ENCODE measurements at regions not wholly inside any gene's neighbourhood (a gene's known extent, or its start where the extent isn't known, plus 50 kb on each side); places are given as distances from the start of the nearest gene placed in this dataset.

GRCh38 chr22:22397292-22397870 lies 111.2 kb downstream of the ZNF280B start:
- no peak overlapping the region for H2AFZ ChIP-seq (ENCODE audit: insufficient read depth, low read depth, low read length, poor library complexity, severe bottlenecking)
- ChIA-PET CTCF (interaction anchor here (1.0 to 2.3 kb wide), 6 partner anchors 8 to 48 kb away, joined by 3 to 8 read pairs (median 4); no protein-coding TSS in a partner anchor), POLR2A (no interaction called here)
- 85% methylated on average over 5 of the region's 6 CpGs for WGBS (ENCODE audit: insufficient coverage)
- Mint-ChIP-seq H3K27me3 (no peaks in the 10 kb centered on the region), H3K27ac (peak overlapping the region; percentile 78), H3K4me3 (no peak overlapping the region), H3K4me1 (peaks cover 57% of the 10 kb centered on the region), H3K9me3 (ENCODE audit: insufficient read depth) (peaks cover 2% of the 10 kb centered on the region)
- H3K4me3 ChIP-seq (ENCODE audit: control extremely low read depth in 1 of 5, extremely low read depth in 1 of 5, insufficient read depth in 1 of 5, low read depth in 2 of 5, low read length in 4 of 5): no peak overlapping the region
- H3K79me2 ChIP-seq (ENCODE audit: control insufficient read depth, insufficient read depth, low read length): no peaks in the 10 kb centered on the region
- peaks cover 0 to 3% (median 0%) of the 10 kb centered on the region in 4 experiments for H3K27me3 ChIP-seq (replicated peaks in 1 of 4; ENCODE audit: control extremely low read depth in 1 of 4, control insufficient read depth in 3 of 4, insufficient read depth in 4 of 4, low read length in 3 of 4)
- no peak for TF ChIP-seq EZH2 (IDR thresholded peaks at IDR 0.05; ENCODE audit: borderline replicate concordance, insufficient read depth, low read depth, low read length, poor library complexity, severe bottlenecking)
- TF ChIP-seq CTCF (IDR thresholded peaks at IDR 0.05): no peak
- intact Hi-C loops (cut with micrococcal nuclease): loop anchor here (1.0 kb wide), 1 partner anchor 48 kb away; no protein-coding TSS in a partner anchor
- DNase-seq: no peak
- H3K4me1 ChIP-seq (ENCODE audit: control insufficient read depth in 2 of 2, insufficient read depth in 2 of 2, low read length in 2 of 2): peaks cover 42 to 69% of the 10 kb centered on the region in 2 donors
- H3K4me2 ChIP-seq (replicated peaks; ENCODE audit: low read depth, low read length, poor library complexity, severe bottlenecking): peak overlapping the region; percentile 27
- peak overlapping the region in 1 of 2 donors; percentile 48 for H3K27ac ChIP-seq (ENCODE audit: low read length in 2 of 2)
- H4K20me1 ChIP-seq (ENCODE audit: control insufficient read depth, insufficient read depth, low read length, poor library complexity, severe bottlenecking): no peaks in the 10 kb centered on the region
- no peak for ATAC-seq (ENCODE audit: low read depth)
- peaks cover 0 to 15% (median 5%) of the 10 kb centered on the region in 3 donors for H3K9me3 ChIP-seq (ENCODE audit: control extremely low read depth in 1 of 3, control insufficient read depth in 2 of 3, insufficient read depth in 1 of 3, low read length in 2 of 3)
- H3K36me3 ChIP-seq (replicated peaks in 1 of 2; ENCODE audit: control extremely low read depth in 1 of 2, control insufficient read depth in 1 of 2, extremely low read depth in 1 of 2, insufficient read depth in 2 of 2, low read length in 1 of 2): no peaks in the 10 kb centered on the region
- no peak overlapping the region for H3K9ac ChIP-seq (ENCODE audit: low read length)

GRCh38 chr22:22397875-22398524 lies 110.5 kb downstream of the ZNF280B start:
- H3K36me3 ChIP-seq (replicated peaks in 1 of 2; ENCODE audit: control extremely low read depth in 1 of 2, control insufficient read depth in 1 of 2, extremely low read depth in 1 of 2, insufficient read depth in 2 of 2, low read length in 1 of 2): no peaks in the 10 kb centered on the region
- no peak overlapping the region for H3K4me3 ChIP-seq (ENCODE audit: control extremely low read depth in 1 of 5, extremely low read depth in 1 of 5, insufficient read depth in 1 of 5, low read depth in 2 of 5, low read length in 4 of 5)
- ATAC-seq (ENCODE audit: low read depth): no peak
- Mint-ChIP-seq H3K4me1 (peaks cover 55% of the 10 kb centered on the region), H3K9me3 (ENCODE audit: insufficient read depth) (no peaks in the 10 kb centered on the region), H3K27me3 (no peaks in the 10 kb centered on the region), H3K4me3 (no peak overlapping the region), H3K27ac (peak overlapping the region; percentile 78)
- no peaks in the 10 kb centered on the region for H4K20me1 ChIP-seq (ENCODE audit: control insufficient read depth, insufficient read depth, low read length, poor library complexity, severe bottlenecking)
- intact Hi-C loops (cut with micrococcal nuclease): loop anchor here (1.0 kb wide), 1 partner anchor 49 kb away; no protein-coding TSS in a partner anchor
- no peak overlapping the region for H2AFZ ChIP-seq (ENCODE audit: insufficient read depth, low read depth, low read length, poor library complexity, severe bottlenecking)
- no peak overlapping the region for H3K4me2 ChIP-seq (replicated peaks; ENCODE audit: low read depth, low read length, poor library complexity, severe bottlenecking)
- no peak overlapping the region for H3K9ac ChIP-seq (ENCODE audit: low read length)
- H3K27me3 ChIP-seq (replicated peaks in 1 of 4; ENCODE audit: control extremely low read depth in 1 of 4, control insufficient read depth in 3 of 4, insufficient read depth in 4 of 4, low read length in 3 of 4): peaks cover 0 to 3% (median 0%) of the 10 kb centered on the region in 4 experiments
- H3K4me1 ChIP-seq (ENCODE audit: control insufficient read depth in 2 of 2, insufficient read depth in 2 of 2, low read length in 2 of 2): peaks cover 42 to 71% of the 10 kb centered on the region in 2 donors
- no peak for DNase-seq
- no peak for TF ChIP-seq CTCF (IDR thresholded peaks at IDR 0.05)
- TF ChIP-seq EZH2 (IDR thresholded peaks at IDR 0.05; ENCODE audit: borderline replicate concordance, insufficient read depth, low read depth, low read length, poor library complexity, severe bottlenecking): no peak
- 69% methylated on average over 2 of the region's 3 CpGs for WGBS (ENCODE audit: insufficient coverage)
- no peaks in the 10 kb centered on the region for H3K79me2 ChIP-seq (ENCODE audit: control insufficient read depth, insufficient read depth, low read length)
- H3K9me3 ChIP-seq (ENCODE audit: control extremely low read depth in 1 of 3, control insufficient read depth in 2 of 3, insufficient read depth in 1 of 3, low read length in 2 of 3): peaks cover 0 to 12% (median 0%) of the 10 kb centered on the region in 3 donors
- no peak overlapping the region for H3K27ac ChIP-seq (ENCODE audit: low read length in 2 of 2)
- ChIA-PET CTCF (interaction anchor here (0.8 to 2.3 kb wide), 6 partner anchors 17 to 49 kb away, joined by 3 to 8 read pairs (median 4); no protein-coding TSS in a partner anchor), POLR2A (no interaction called here)
